Thymus (tissue), 11 donors: ENCODE measurements at regions not wholly inside any gene's neighbourhood (a gene's known extent, or its start where the extent isn't known, plus 50 kb on each side); places are given as distances from the start of the nearest gene placed in this dataset.

Experiments used
- DNase-seq, 9 donors: peaks; one replicate each; pipeline ENCODE4 v3.0.0-alpha.2; 2013; ENCODE audit warnings: low spot score in 9 of 9, low read depth in 6 of 9, missing footprints in 1 of 9
- H3K27ac ChIP-seq, 2 donors: one replicate each; pipeline ENCODE4 v1.5.1; 2013; ENCODE audit warnings: control low read depth in 1 of 2, low read depth in 1 of 2, low read length in 1 of 2, mild to moderate bottlenecking in 1 of 2, moderate library complexity in 1 of 2
- H3K27me3 ChIP-seq, 2 donors: one replicate each; pipeline ENCODE4 v1.5.1; 2013; ENCODE audit warnings: low read length in 1 of 2; ENCODE audit not compliant: control insufficient read depth in 2 of 2, insufficient read depth in 1 of 2
- H3K36me3 ChIP-seq, 2 donors: one replicate each; pipeline ENCODE4 v1.5.1; 2013; ENCODE audit warnings: low read length in 1 of 2, mild to moderate bottlenecking in 1 of 2, moderate library complexity in 1 of 2; ENCODE audit not compliant: control insufficient read depth in 2 of 2, insufficient read depth in 2 of 2
- H3K4me1 ChIP-seq, 2 donors: one replicate each; pipeline ENCODE4 v1.5.1; 2013; ENCODE audit warnings: low read length in 2 of 2; ENCODE audit not compliant: control insufficient read depth in 2 of 2, insufficient read depth in 2 of 2
- H3K4me3 ChIP-seq, 2 donors: one replicate each; pipeline ENCODE4 v1.5.1; 2013; ENCODE audit warnings: low read length in 2 of 2, control low read depth in 1 of 2, mild to moderate bottlenecking in 1 of 2
- H3K9me3 ChIP-seq, 2 donors: one replicate each; pipeline ENCODE4 v1.5.1; 2013; ENCODE audit warnings: low read length in 1 of 2, mild to moderate bottlenecking in 1 of 2; ENCODE audit not compliant: control insufficient read depth in 2 of 2, insufficient read depth in 1 of 2
- WGBS: extraction: QIAGEN DNeasy Blood & Tissue Kit; methylation state at CpG from one replicate; pipeline ENCODE4 v1.1.7; 2013; 5-methylcytosine and 5-hydroxymethylcytosine counted together
- donor health status: healthy.

GRCh38 chr3:139770577-139770976 is 92.8 kb upstream of the NMNAT3 start:
- WGBS = 80% methylated on average over 7 of the region's 7 CpGs
- Histone ChIP-seq H3K9me3 (no peaks in the 10 kb centered on the region), H3K4me3 (no peak overlapping the region), H3K4me1 (no peaks in the 10 kb centered on the region), H3K27ac (no peak overlapping the region), H3K36me3 (no peaks in the 10 kb centered on the region), H3K27me3 (no peaks in the 10 kb centered on the region)
- no peak for DNase-seq

- no peak overlapping the region for H3K4me3 ChIP-seq
- no peaks in the 10 kb centered on the region for H3K4me1 ChIP-seq
- H3K9me3 ChIP-seq = no peaks in the 10 kb centered on the region
- 91% methylated on average over 4 of the region's 4 CpGs for WGBS
- no peak for DNase-seq
- no peak overlapping the region for H3K27ac ChIP-seq
- H3K36me3 ChIP-seq = no peaks in the 10 kb centered on the region
- H3K27me3 ChIP-seq = no peaks in the 10 kb centered on the region
Observed at GRCh38 chr3:139769796-139770195, 92.0 kb upstream of the NMNAT3 start.

- WGBS = 78% methylated on average over 3 of the region's 3 CpGs
- H3K9me3 ChIP-seq = no peaks in the 10 kb centered on the region
- no peak overlapping the region for H3K4me3 ChIP-seq
- no peaks in the 10 kb centered on the region for H3K4me1 ChIP-seq
- no peaks in the 10 kb centered on the region for H3K36me3 ChIP-seq
- H3K27me3 ChIP-seq = no peaks in the 10 kb centered on the region
- no peak overlapping the region for H3K27ac ChIP-seq
- DNase-seq = no peak
Observed at GRCh38 chr3:139764936-139765335, 87.2 kb upstream of the NMNAT3 start.

GRCh38 chr3:139764069-139764905 is 86.5 kb upstream of the NMNAT3 start:
- no peak for DNase-seq
- H3K4me3 ChIP-seq = no peak overlapping the region
- H3K27me3 ChIP-seq = no peaks in the 10 kb centered on the region
- H3K4me1 ChIP-seq = no peaks in the 10 kb centered on the region
- H3K27ac ChIP-seq = no peak overlapping the region
- no peaks in the 10 kb centered on the region for H3K36me3 ChIP-seq
- H3K9me3 ChIP-seq = no peaks in the 10 kb centered on the region
- 72% methylated on average over 7 of the region's 7 CpGs for WGBS

GRCh38 chr3:139762302-139762701 is 84.5 kb upstream of the NMNAT3 start:
- 84% methylated on average over 9 of the region's 9 CpGs for WGBS
- H3K36me3 ChIP-seq = no peaks in the 10 kb centered on the region
- H3K27me3 ChIP-seq = no peaks in the 10 kb centered on the region
- no peak for DNase-seq
- no peaks in the 10 kb centered on the region for H3K9me3 ChIP-seq
- no peak overlapping the region for H3K27ac ChIP-seq
- no peaks in the 10 kb centered on the region for H3K4me1 ChIP-seq
- H3K4me3 ChIP-seq = no peak overlapping the region

- WGBS = 75% methylated on average over 2 of the region's 2 CpGs
- Histone ChIP-seq H3K4me3 (no peak overlapping the region), H3K36me3 (no peaks in the 10 kb centered on the region), H3K27me3 (no peaks in the 10 kb centered on the region), H3K4me1 (no peaks in the 10 kb centered on the region), H3K9me3 (no peaks in the 10 kb centered on the region), H3K27ac (no peak overlapping the region)
- DNase-seq = no peak
Observed at GRCh38 chr3:139759470-139759869, 81.7 kb upstream of the NMNAT3 start.

GRCh38 chr3:139758654-139759291 is 81.0 kb upstream of the NMNAT3 start:
- Histone ChIP-seq H3K36me3 (no peaks in the 10 kb centered on the region), H3K9me3 (no peaks in the 10 kb centered on the region), H3K27me3 (no peaks in the 10 kb centered on the region), H3K4me1 (no peaks in the 10 kb centered on the region), H3K4me3 (no peak overlapping the region), H3K27ac (no peak overlapping the region)
- no peak for DNase-seq
- WGBS = 92% methylated on average over 5 of the region's 5 CpGs

GRCh38 chr3:139757448-139758030 is 79.8 kb upstream of the NMNAT3 start:
- DNase-seq = no peak
- H3K27me3 ChIP-seq = no peaks in the 10 kb centered on the region
- H3K9me3 ChIP-seq = no peaks in the 10 kb centered on the region
- no peaks in the 10 kb centered on the region for H3K4me1 ChIP-seq
- H3K4me3 ChIP-seq = no peak overlapping the region
- H3K36me3 ChIP-seq = no peaks in the 10 kb centered on the region
- H3K27ac ChIP-seq = no peak overlapping the region

- H3K9me3 ChIP-seq = no peaks in the 10 kb centered on the region
- no peaks in the 10 kb centered on the region for H3K4me1 ChIP-seq
- H3K27me3 ChIP-seq = no peaks in the 10 kb centered on the region
- H3K27ac ChIP-seq = no peak overlapping the region
- no peak for DNase-seq
- no peaks in the 10 kb centered on the region for H3K36me3 ChIP-seq
- H3K4me3 ChIP-seq = no peak overlapping the region
- 94% methylated on average over 3 of the region's 3 CpGs for WGBS
Observed at GRCh38 chr3:139756529-139757103, 78.8 kb upstream of the NMNAT3 start.
